GM13976 (cell line): ENCODE measurements at regions not wholly inside any gene's neighbourhood (a gene's known extent, or its start where the extent isn't known, plus 50 kb on each side); places are given as distances from the start of the nearest gene placed in this dataset.

Source experiments
- DNase-seq: peaks from one replicate; pipeline ENCODE4 v3.0.0; 2012; ENCODE audit warnings: low spot score
- in situ Hi-C: fragments of 300-500 bp; cut with MboI; formaldehyde crosslinking; loops from one replicate; pipeline ENCODE4 v1.12.0; 2022; ENCODE audit warnings: low sequenced_read_pairs, mixed read lengths, inconsistent platforms; ENCODE audit not compliant: unreplicated experiment
- TF ChIP-seq, protein P1 (sequence below): IDR thresholded peaks from 2 replicates; pipeline ENCODE4 v1.5.1; 2012; ENCODE audit warnings: borderline replicate concordance, mild to moderate bottlenecking; ENCODE audit not compliant: insufficient read depth; ENCODE audit errors: extremely low read depth, missing control alignments, control extremely low read depth

DNA sequence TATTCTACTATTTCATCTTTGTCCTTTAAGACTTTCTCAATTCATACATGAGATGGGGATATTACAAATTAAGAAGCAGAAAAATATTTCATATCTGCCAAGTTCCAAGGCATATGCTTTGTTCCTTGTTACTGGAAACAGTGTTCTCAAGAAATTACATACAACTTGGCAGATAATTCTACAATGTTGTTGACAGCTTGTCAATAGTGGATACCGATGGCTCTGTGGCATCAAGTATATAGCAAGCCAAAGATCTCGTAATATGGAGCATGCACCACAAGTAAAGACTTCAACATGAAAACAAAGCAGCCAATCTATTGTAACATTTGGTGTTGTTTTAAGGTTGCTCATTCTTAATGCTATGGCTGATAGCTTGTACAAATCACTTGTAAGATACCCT lies 598.2 kb upstream of the KLHL29 start:
- in situ Hi-C loops = no loop called here
- TF ChIP-seq, protein P1, sequence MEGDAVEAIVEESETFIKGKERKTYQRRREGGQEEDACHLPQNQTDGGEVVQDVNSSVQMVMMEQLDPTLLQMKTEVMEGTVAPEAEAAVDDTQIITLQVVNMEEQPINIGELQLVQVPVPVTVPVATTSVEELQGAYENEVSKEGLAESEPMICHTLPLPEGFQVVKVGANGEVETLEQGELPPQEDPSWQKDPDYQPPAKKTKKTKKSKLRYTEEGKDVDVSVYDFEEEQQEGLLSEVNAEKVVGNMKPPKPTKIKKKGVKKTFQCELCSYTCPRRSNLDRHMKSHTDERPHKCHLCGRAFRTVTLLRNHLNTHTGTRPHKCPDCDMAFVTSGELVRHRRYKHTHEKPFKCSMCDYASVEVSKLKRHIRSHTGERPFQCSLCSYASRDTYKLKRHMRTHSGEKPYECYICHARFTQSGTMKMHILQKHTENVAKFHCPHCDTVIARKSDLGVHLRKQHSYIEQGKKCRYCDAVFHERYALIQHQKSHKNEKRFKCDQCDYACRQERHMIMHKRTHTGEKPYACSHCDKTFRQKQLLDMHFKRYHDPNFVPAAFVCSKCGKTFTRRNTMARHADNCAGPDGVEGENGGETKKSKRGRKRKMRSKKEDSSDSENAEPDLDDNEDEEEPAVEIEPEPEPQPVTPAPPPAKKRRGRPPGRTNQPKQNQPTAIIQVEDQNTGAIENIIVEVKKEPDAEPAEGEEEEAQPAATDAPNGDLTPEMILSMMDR = no peak
- DNase-seq = no peak

GRCh38 chr2:22787745-22788144 lies 597.2 kb upstream of the KLHL29 start:
- in situ Hi-C loops = no loop called here
- no peak for DNase-seq
- TF ChIP-seq, protein P1 = no peak

DNA sequence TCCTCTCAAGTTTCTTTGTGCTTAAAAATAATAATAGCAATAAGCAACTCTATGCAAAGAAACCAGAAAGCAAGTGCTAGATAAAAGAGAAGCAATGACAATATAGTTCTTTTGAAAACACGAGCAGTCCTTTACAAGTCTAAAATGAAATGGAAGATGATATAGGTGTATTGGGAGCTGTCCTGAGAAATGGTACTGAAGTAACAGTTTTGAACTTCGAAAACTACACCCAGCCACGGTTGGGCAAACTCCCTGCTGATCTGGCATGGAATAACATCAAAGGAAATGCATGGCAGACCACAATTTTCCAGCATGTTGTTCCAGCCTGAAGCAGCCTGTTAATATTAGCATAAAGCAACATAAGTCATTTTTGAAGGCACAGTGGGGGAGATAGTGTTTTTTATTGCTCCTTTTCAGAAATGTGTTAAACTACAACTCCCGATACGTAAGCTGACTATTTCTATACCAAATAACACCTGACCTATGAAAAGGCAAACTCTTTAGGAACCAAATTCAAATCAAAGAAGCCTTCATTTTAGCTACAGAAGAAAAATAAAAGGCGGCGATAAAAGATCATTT lies 596.1 kb upstream of the KLHL29 start:
- TF ChIP-seq, protein P1 = no peak
- in situ Hi-C loops = no loop called here
- no peak for DNase-seq

GRCh38 chr2:22795287-22795866 lies 589.6 kb upstream of the KLHL29 start:
- no peak for DNase-seq
- in situ Hi-C loops = no loop called here
- TF ChIP-seq, protein P1 = no peak

GRCh38 chr2:22798386-22798785 lies 586.6 kb upstream of the KLHL29 start:
- DNase-seq = no peak
- in situ Hi-C loops = no loop called here

GRCh38 chr2:22800412-22800811 lies 584.6 kb upstream of the KLHL29 start:
- no peak for DNase-seq
- TF ChIP-seq, protein P1 = no peak
- in situ Hi-C loops = no loop called here

More at GRCh38 chr2:22798386-22798785, 586.6 kb upstream of the KLHL29 start:
- TF ChIP-seq, protein P1 = no peak
